ENCODE measurements at regions not wholly inside any gene's neighbourhood (a gene's known extent, or its start where the extent isn't known, plus 50 kb on each side); places are given as distances from the start of the nearest gene placed in this dataset.

DNA sequence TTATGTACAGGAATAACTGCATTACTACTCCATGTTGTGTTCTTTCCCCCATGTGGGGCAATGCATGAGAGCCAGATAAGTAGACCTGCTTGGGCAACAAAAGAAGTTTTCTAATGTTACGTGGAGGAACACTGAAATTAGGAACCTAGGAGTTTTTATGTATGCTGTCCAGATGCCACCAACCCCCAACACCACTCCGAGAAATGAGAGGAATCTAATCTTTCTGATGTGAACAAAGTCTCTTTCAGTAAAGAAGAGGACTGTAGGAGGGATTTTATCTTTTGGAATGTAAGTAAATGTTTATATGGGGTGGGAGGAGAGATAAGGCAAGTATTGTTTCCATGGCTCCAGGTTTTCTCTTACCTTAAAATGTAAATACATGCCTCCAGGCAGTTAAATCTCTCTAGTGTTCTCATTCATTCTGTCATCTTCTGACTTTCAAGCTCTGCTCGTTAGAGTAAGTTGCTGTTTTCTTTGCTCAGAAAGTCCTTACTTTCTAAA is 820.6 kb downstream of the PCDH17 start:
- TF ChIP-seq, protein P1, sequence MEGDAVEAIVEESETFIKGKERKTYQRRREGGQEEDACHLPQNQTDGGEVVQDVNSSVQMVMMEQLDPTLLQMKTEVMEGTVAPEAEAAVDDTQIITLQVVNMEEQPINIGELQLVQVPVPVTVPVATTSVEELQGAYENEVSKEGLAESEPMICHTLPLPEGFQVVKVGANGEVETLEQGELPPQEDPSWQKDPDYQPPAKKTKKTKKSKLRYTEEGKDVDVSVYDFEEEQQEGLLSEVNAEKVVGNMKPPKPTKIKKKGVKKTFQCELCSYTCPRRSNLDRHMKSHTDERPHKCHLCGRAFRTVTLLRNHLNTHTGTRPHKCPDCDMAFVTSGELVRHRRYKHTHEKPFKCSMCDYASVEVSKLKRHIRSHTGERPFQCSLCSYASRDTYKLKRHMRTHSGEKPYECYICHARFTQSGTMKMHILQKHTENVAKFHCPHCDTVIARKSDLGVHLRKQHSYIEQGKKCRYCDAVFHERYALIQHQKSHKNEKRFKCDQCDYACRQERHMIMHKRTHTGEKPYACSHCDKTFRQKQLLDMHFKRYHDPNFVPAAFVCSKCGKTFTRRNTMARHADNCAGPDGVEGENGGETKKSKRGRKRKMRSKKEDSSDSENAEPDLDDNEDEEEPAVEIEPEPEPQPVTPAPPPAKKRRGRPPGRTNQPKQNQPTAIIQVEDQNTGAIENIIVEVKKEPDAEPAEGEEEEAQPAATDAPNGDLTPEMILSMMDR (IDR thresholded peaks at IDR 0.05): no peak
- no peak for TF ChIP-seq POLR2A (IDR thresholded peaks at IDR 0.05; ENCODE audit: low read depth)
